ENCODE measurements at regions not wholly inside any gene's neighbourhood (a gene's known extent, or its start where the extent isn't known, plus 50 kb on each side); places are given as distances from the start of the nearest gene placed in this dataset.

GRCh38 chr7:53237344-53237913 is 202.0 kb downstream of the POM121L12 start:
- intact Hi-C loops (cut with micrococcal nuclease) (no loop called here), in situ Hi-C loops (cut with MboI) (no loop called here)
- H3K9me3 ChIP-seq (replicated peaks; ENCODE audit: control insufficient read depth, insufficient read depth, low read depth, low read length) = no peaks in the 10 kb centered on the region
- ATAC-seq (no peak), DNase-seq (ENCODE audit: extremely low read depth in 1 of 4, low spot score in 3 of 4) (no peak), FAIRE-seq (no peak)
- no peaks in the 10 kb centered on the region for H3K9me1 ChIP-seq (ENCODE audit: control insufficient read depth, insufficient read depth, low read length)
- POLR2A ChIA-PET = no interaction called here
- CTCF ChIA-PET (ENCODE audit: low intra/inter-chr PET ratio) = no interaction called here
- H3K36me3 ChIP-seq (ENCODE audit: control insufficient read depth, insufficient read depth, low read length) = no peaks in the 10 kb centered on the region
- H3K4me1 ChIP-seq (replicated peaks in 1 of 2; ENCODE audit: control insufficient read depth in 2 of 2, insufficient read depth in 2 of 2, low read length in 2 of 2) = no peaks in the 10 kb centered on the region
- H3K27me3 ChIP-seq (ENCODE audit: control insufficient read depth in 2 of 2, insufficient read depth in 2 of 2, low read length in 2 of 2) = no peaks in the 10 kb centered on the region
- WGBS (ENCODE audit: insufficient coverage, low coverage, missing lambda C conversion rate) = 0% methylated on average over 4 of the region's 4 CpGs
- BruUV-seq (replicated peaks) = no TSS peak
- no peak overlapping the region for H3K27ac ChIP-seq (ENCODE audit: extremely low read depth, low read depth, low read length)
- no peak overlapping the region for H2AFZ ChIP-seq (ENCODE audit: low read depth, low read length)
- TF ChIP-seq THRAP3 (IDR thresholded peaks at IDR 0.05; ENCODE audit: borderline replicate concordance) (no peak), CHD7 (IDR thresholded peaks at IDR 0.05; ENCODE audit: low read depth, low read length) (no peak), BRD9 (IDR thresholded peaks at IDR 0.05; ENCODE audit: low read depth, partially characterized antibody) (no peak), HNRNPLL (IDR thresholded peaks at IDR 0.05; ENCODE audit: low read depth, low read length, poor library complexity, severe bottlenecking) (no peak), USF2 (CRISPR knock-in tag; IDR thresholded peaks at IDR 0.05) (no peak), SREBF1 (IDR thresholded peaks at IDR 0.05; ENCODE audit: borderline replicate concordance, low read depth, low read length) (no peak), PHF8 (IDR thresholded peaks at IDR 0.05; ENCODE audit: borderline replicate concordance, low read length) (no peak), IRF2 (CRISPR knock-in tag; IDR thresholded peaks at IDR 0.05) (no peak), PURB (CRISPR knock-in tag; IDR thresholded peaks at IDR 0.05; ENCODE audit: low read depth) (no peak), ZFP1 (CRISPR knock-in tag; IDR thresholded peaks at IDR 0.05) (no peak)
- no peak overlapping the region for H3K4me2 ChIP-seq (ENCODE audit: insufficient read depth, low read length)
- H3K9ac ChIP-seq (ENCODE audit: insufficient read depth in 1 of 2, low read depth in 2 of 2, low read length in 2 of 2) = no peak overlapping the region
- no peaks in the 10 kb centered on the region for H3K79me2 ChIP-seq (ENCODE audit: control insufficient read depth, insufficient read depth, low read length)
- H4K20me1 ChIP-seq (replicated peaks; ENCODE audit: control insufficient read depth, insufficient read depth, low read length) = no peaks in the 10 kb centered on the region
- H3K4me3 ChIP-seq = no peak overlapping the region
